Mesendoderm (in vitro differentiated cells): ENCODE measurements at regions not wholly inside any gene's neighbourhood (a gene's known extent, or its start where the extent isn't known, plus 50 kb on each side); places are given as distances from the start of the nearest gene placed in this dataset.

Experiments used
- DNase-seq: peaks from one replicate; pipeline ENCODE4 v3.0.0; 2013
- H2AK5ac ChIP-seq: 2 replicates; pipeline ENCODE4 v1.6.1; 2013; ENCODE audit warnings: low read length, inconsistent platforms
- H2BK120ac ChIP-seq: 2 replicates; pipeline ENCODE4 v1.6.1; 2013; ENCODE audit warnings: low read depth, mild to moderate bottlenecking, low read length, moderate library complexity, mixed read lengths
- H2BK15ac ChIP-seq: replicated peaks from 2 replicates; pipeline ENCODE4 v1.6.1; 2013; ENCODE audit warnings: low read depth, mild to moderate bottlenecking, moderate library complexity
- H2BK5ac ChIP-seq: 2 replicates; pipeline ENCODE4 v1.6.1; 2013; ENCODE audit warnings: low read length, inconsistent platforms
- H3K18ac ChIP-seq: 2 replicates; pipeline ENCODE4 v1.6.1; 2013; ENCODE audit warnings: mild to moderate bottlenecking, low read length, mixed read lengths
- H3K23ac ChIP-seq: one replicate; pipeline ENCODE4 v1.6.1; 2013; ENCODE audit warnings: low read length
- H3K27ac ChIP-seq: 2 replicates; pipeline ENCODE4 v1.5.1; 2013; ENCODE audit warnings: low read depth, mild to moderate bottlenecking, inconsistent platforms, low read length, moderate library complexity
- H3K27me3 ChIP-seq: 2 replicates; pipeline ENCODE4 v1.6.1; 2013; ENCODE audit warnings: low read length, control low read depth, mild to moderate bottlenecking, inconsistent platforms; ENCODE audit not compliant: insufficient read depth, poor library complexity
- H3K36me3 ChIP-seq: 2 replicates; pipeline ENCODE4 v1.6.1; 2013; ENCODE audit warnings: low read length, inconsistent platforms; ENCODE audit not compliant: control insufficient read depth, insufficient read depth
- H3K4ac ChIP-seq: one replicate; pipeline ENCODE4 v1.6.1; 2013; ENCODE audit warnings: low read depth, mild to moderate bottlenecking, low read length, moderate library complexity
- H3K4me1 ChIP-seq: 2 replicates; pipeline ENCODE4 v1.6.1; 2013; ENCODE audit warnings: low read depth, low read length, inconsistent platforms; ENCODE audit not compliant: control insufficient read depth
- H3K4me2 ChIP-seq: 2 replicates; pipeline ENCODE4 v1.6.1; 2013; ENCODE audit warnings: low read length
- H3K4me3 ChIP-seq: 2 replicates; pipeline ENCODE4 v1.5.1; 2013; ENCODE audit warnings: mild to moderate bottlenecking, low read length
- H3K56ac ChIP-seq: one replicate; pipeline ENCODE4 v1.6.1; 2013; ENCODE audit warnings: low read length
- H3K79me1 ChIP-seq: 2 replicates; pipeline ENCODE4 v1.6.1; 2013; ENCODE audit warnings: low read length, inconsistent platforms
- H3K79me2 ChIP-seq: 2 replicates; pipeline ENCODE4 v1.6.1; 2013; ENCODE audit warnings: mild to moderate bottlenecking, low read length; ENCODE audit not compliant: control insufficient read depth, insufficient read depth
- H3K9ac ChIP-seq: 2 replicates; pipeline ENCODE4 v1.6.1; 2013; ENCODE audit warnings: low read length, inconsistent platforms
- H4K5ac ChIP-seq: one replicate; pipeline ENCODE4 v1.6.1; 2013; ENCODE audit warnings: low read length
- H4K8ac ChIP-seq: one replicate; pipeline ENCODE4 v1.6.1; 2013; ENCODE audit warnings: low read depth, mild to moderate bottlenecking, control low read depth, low read length, moderate library complexity
- whole genome bisulfite sequencing: extraction: QIAGEN DNeasy Blood & Tissue Kit; methylation state at CpG from one replicate; pipeline ENCODE4 v1.1.7; 2013; ENCODE audit warnings: low lambda C conversion rate, missing lambda C conversion rate; ENCODE audit not compliant: insufficient coverage; ENCODE audit errors: extremely low coverage; 5-methylcytosine and 5-hydroxymethylcytosine counted together

DNA sequence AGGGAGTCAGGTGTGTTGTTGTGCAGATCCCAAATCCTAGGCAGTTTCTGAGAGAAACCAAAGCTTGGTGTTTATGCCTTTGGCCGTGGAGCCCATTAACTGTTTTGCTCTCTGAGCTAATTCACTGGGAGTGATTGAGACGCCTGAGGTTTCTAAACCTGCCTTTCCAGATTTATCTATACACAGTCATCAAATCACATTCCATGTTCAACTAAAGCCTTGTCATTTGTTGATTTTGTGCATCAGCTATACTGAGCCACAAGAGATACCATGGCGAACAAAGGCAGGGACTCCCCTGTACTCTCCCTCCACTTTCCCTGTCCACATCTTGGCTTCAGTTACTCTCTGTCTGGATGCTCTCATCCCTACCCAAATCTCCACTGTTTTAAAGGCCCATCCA lies 229.7 kb upstream of the PMEPA1 start:
- Histone ChIP-seq H2BK5ac (no peak overlapping the region), H3K9ac (no peak overlapping the region), H2BK120ac (no peak overlapping the region), H3K27ac (no peak overlapping the region), H3K79me1 (no peaks in the 10 kb centered on the region), H3K23ac (no peak overlapping the region), H3K79me2 (no peaks in the 10 kb centered on the region), H4K8ac (no peak overlapping the region), H2BK15ac (no peak overlapping the region), H3K4me1 (no peaks in the 10 kb centered on the region), H3K4me3 (no peak overlapping the region), H3K36me3 (no peaks in the 10 kb centered on the region), H3K27me3 (no peaks in the 10 kb centered on the region), H2AK5ac (no peak overlapping the region), H3K56ac (no peak overlapping the region), H4K5ac (no peak overlapping the region), H3K4me2 (no peak overlapping the region), H3K4ac (no peak overlapping the region), H3K18ac (no peak overlapping the region)
- WGBS, result no CpG with 5 or more reads among the region's 3 CpGs
- DNase-seq, result no peak

DNA sequence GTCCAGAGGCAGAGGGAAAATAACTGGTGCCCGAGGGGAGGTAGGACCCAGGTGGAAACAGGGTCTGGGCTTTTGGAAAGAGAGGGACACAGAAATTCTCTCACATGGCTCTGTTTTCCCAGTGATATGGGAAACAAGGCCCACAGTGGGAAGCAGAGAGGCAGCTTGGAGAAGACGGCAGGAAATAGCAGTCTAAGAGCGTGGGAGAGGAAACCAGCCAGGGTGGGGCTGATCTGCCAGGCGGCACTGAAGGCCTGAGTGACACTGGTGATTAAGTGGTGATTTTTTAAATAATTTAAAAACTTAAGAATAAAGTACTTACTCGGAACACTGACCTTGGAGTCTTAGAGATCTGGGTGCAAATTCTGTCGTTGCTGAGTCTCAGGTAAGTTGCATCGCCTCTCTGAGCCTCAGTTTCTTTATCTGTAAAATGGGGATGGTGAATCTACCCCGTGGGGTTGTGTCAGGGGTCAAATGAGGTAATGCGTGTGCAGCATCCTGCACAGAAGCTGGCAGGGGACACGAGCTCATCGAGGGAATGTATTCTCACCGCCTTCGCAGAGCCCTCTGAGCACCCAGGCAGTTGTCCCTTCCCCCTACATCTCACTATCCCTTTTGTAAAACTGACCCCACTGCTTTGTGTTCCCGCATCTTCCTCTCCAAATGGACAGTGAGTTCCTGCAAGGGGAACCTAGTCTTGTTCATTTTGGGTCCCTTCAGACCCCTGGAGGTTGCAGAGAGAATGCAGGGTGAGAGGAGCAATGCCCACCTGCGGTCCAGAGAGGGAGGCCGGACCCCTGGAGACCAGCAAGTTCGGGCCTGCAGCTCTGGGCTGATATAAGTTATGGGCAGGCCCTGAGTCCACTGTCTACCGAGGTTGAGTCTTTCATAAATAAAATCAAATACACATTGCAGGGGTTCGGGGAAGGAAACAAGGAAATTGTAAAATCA lies 228.6 kb upstream of the PMEPA1 start:
- Histone ChIP-seq H3K56ac (no peak overlapping the region), H3K36me3 (no peaks in the 10 kb centered on the region), H2AK5ac (no peak overlapping the region), H3K27me3 (no peaks in the 10 kb centered on the region), H3K9ac (no peak overlapping the region), H3K4me2 (no peak overlapping the region), H3K79me2 (no peaks in the 10 kb centered on the region), H2BK5ac (no peak overlapping the region), H4K5ac (no peak overlapping the region), H3K4me1 (no peaks in the 10 kb centered on the region), H3K23ac (no peak overlapping the region), H2BK120ac (no peak overlapping the region), H4K8ac (no peak overlapping the region), H3K27ac (no peak overlapping the region), H3K79me1 (no peaks in the 10 kb centered on the region), H3K4me3 (no peak overlapping the region), H2BK15ac (no peak overlapping the region), H3K18ac (no peak overlapping the region), H3K4ac (no peak overlapping the region)
- DNase-seq, result peak; percentile 21
- WGBS, result no CpG with 5 or more reads among the region's 19 CpGs

DNA sequence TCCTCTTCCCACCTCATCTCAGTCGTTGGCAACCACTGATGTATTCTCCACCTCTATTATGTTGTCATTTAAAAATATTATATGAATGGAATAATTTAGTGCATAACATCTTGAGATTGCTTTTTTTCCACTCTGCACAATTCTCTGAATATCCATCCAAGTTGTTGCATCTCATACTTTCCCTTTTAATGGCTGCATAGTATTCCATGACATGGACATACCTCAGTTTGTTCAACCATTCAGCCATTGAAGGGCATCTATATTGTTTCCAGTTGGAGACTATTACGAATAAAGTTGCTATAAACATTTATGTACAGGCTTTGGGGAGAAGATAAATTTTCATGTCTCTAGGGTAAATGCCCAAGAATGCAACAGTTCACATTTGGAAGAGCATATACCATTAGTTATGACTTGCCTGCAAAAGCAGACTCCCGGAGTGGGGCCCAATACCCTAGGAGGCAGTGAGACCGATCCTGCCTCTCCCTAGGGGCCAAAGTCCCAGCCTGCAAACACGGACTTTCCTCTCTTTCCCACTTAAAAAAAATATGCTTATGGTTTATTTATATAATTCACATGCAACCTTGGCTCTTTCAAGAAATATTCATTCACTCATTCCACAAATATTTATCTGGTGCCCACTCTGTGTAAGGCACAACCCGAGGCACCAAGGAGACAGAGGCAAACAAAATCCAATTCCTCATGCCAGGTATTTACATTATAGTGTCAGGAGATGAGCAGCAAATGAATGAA lies 227.0 kb upstream of the PMEPA1 start:
- Histone ChIP-seq H3K9ac (no peak overlapping the region), H3K4me1 (no peaks in the 10 kb centered on the region)

DNA sequence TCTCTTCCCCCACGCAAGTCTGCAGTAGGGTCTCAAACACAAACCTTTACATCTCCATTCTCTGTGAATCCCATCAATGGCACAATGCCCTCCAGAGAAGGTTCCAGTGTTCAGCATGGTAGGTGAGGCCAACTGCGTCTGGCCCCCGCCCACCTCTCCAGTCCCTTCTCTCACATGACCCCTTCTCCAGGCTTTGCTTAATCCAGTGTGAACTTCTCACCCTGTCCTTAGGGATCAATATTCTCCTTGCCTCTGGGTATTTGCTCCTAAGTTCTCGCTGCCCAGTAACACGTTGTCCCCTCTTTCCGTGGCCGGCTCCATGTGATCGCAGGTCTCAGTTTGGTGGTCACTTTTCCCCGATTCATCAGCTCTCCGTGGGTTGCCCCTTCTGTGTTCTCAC lies 225.1 kb upstream of the PMEPA1 start:
- Histone ChIP-seq H3K9ac (no peak overlapping the region), H3K27me3 (no peaks in the 10 kb centered on the region), H3K23ac (no peak overlapping the region), H4K5ac (no peak overlapping the region), H3K56ac (no peak overlapping the region), H2BK5ac (no peak overlapping the region), H3K27ac (no peak overlapping the region), H3K18ac (no peak overlapping the region), H4K8ac (no peak overlapping the region), H2BK15ac (no peak overlapping the region), H2BK120ac (no peak overlapping the region), H3K4me2 (no peak overlapping the region), H2AK5ac (no peak overlapping the region), H3K79me2 (no peaks in the 10 kb centered on the region), H3K79me1 (no peaks in the 10 kb centered on the region), H3K36me3 (no peaks in the 10 kb centered on the region), H3K4me3 (no peak overlapping the region), H3K4ac (no peak overlapping the region), H3K4me1 (no peaks in the 10 kb centered on the region)
- DNase-seq, result no peak
- WGBS, result no CpG with 5 or more reads among the region's 10 CpGs

More for the DNA sequence above, 227.0 kb upstream of the PMEPA1 start:
- no peak overlapping the region for H3K4me3 ChIP-seq
- H3K79me1 ChIP-seq, result no peaks in the 10 kb centered on the region
- no peak overlapping the region for H3K18ac ChIP-seq
- no peak overlapping the region for H3K27ac ChIP-seq
- H2BK120ac ChIP-seq, result no peak overlapping the region
- H3K4ac ChIP-seq, result no peak overlapping the region
- WGBS, result no CpG with 5 or more reads among the region's 6 CpGs
- no peak for DNase-seq
- no peak overlapping the region for H3K4me2 ChIP-seq
- no peaks in the 10 kb centered on the region for H3K27me3 ChIP-seq
- H3K36me3 ChIP-seq, result no peaks in the 10 kb centered on the region
- H2BK5ac ChIP-seq, result no peak overlapping the region
- H4K8ac ChIP-seq, result no peak overlapping the region
- no peak overlapping the region for H4K5ac ChIP-seq
- H2AK5ac ChIP-seq, result no peak overlapping the region
- H3K56ac ChIP-seq, result no peak overlapping the region
- no peak overlapping the region for H3K23ac ChIP-seq
- H3K79me2 ChIP-seq, result no peaks in the 10 kb centered on the region
- no peak overlapping the region for H2BK15ac ChIP-seq

DNA sequence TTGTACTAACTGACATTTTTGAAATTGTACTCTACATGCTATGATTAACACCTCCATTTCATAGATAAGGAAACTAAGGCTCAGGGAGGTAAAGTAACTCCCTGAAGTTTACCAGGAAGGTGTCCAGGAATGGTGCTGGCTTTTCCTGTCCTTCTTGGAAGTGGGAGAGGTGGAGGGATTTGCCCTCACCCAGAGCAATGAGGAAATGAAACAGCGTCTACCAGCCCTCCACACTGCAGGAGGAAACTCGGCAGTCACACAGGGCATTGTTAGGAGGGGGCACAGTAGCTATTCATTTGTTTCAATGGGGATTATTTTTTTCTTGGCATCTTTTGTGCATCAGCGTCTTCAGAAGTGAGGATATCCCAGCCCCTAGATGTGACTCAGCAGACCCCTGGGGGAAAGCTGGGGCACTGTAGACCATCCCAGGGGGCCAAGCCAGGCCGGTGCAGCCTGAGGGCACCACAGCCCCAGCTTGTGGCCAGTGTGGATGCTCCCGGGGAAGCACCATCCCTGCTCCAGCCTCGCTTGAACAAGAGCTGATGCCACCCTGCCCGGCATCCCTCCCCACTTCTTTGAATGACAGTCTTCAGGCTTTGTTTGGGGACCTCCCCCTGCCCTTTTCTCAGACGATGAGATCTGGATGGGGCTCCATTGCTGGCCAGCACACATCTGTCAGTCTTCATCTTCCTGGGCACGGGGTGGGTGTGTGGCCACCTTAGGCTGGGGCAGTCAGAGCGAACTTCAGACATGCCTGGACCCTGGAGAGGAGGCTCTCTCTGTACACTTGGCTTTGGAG lies 224.4 kb upstream of the PMEPA1 start:
- no peak overlapping the region for H3K56ac ChIP-seq
- WGBS, result no CpG with 5 or more reads among the region's 10 CpGs

More for the DNA sequence above, 224.4 kb upstream of the PMEPA1 start:
- Histone ChIP-seq H3K4ac (no peak overlapping the region), H3K9ac (no peak overlapping the region), H2BK15ac (no peak overlapping the region), H4K8ac (no peak overlapping the region), H2BK120ac (no peak overlapping the region), H3K23ac (no peak overlapping the region), H2AK5ac (no peak overlapping the region), H4K5ac (no peak overlapping the region), H3K36me3 (no peaks in the 10 kb centered on the region), H3K4me3 (no peak overlapping the region), H3K79me2 (no peaks in the 10 kb centered on the region), H3K4me1 (no peaks in the 10 kb centered on the region), H3K18ac (no peak overlapping the region), H3K4me2 (no peak overlapping the region), H2BK5ac (no peak overlapping the region), H3K27me3 (no peaks in the 10 kb centered on the region), H3K27ac (no peak overlapping the region), H3K79me1 (no peaks in the 10 kb centered on the region)
- no peak for DNase-seq
